Right atrium auricular region (tissue), 2 donors: ENCODE measurements at regions not wholly inside any gene's neighbourhood (a gene's known extent, or its start where the extent isn't known, plus 50 kb on each side); places are given as distances from the start of the nearest gene placed in this dataset.

Experiments used
- DNase-seq: peaks from one replicate; pipeline ENCODE4 v3.0.0-alpha.2; 2019; ENCODE audit warnings: low spot score
- H3K27ac ChIP-seq, 2 donors: fragments of 200-600 bp; sonication (generic); 1 replicate in 1 of 2; 2 replicates in 1 of 2; pipeline ENCODE4 v1.5.1; 2016 to 2019
- H3K27me3 ChIP-seq, 2 donors: fragments of 200-600 bp; sonication (generic); one replicate each; pipeline versions ENCODE4 v1.5.1 to v1.6.0; 2017 to 2019
- H3K36me3 ChIP-seq: fragments of 200-600 bp; sonication (generic); one replicate; pipeline ENCODE4 v1.5.1; 2016
- H3K4me1 ChIP-seq, 2 donors: fragments of 200-600 bp; sonication (generic); one replicate each; pipeline versions ENCODE4 v1.5.1 to v1.6.0; 2017 to 2019
- H3K4me3 ChIP-seq, 2 donors: fragments of 200-600 bp; sonication (generic); 1 replicate in 1 of 2; 2 replicates in 1 of 2; pipeline ENCODE4 v1.5.1; 2017 to 2019; ENCODE audit warnings: mild to moderate bottlenecking in 1 of 2, moderate library complexity in 1 of 2
- H3K9me3 ChIP-seq, 2 donors: fragments of 200-600 bp; sonication (generic); one replicate each; pipeline ENCODE4 v1.5.1; 2019
- TF ChIP-seq, protein P1 (sequence below), 2 donors: fragments of 200-600 bp; sonication (generic); IDR thresholded peaks; one replicate each; pipeline ENCODE4 v1.5.1; 2019; ENCODE audit warnings: antibody characterized with exemption in 2 of 2

DNA sequence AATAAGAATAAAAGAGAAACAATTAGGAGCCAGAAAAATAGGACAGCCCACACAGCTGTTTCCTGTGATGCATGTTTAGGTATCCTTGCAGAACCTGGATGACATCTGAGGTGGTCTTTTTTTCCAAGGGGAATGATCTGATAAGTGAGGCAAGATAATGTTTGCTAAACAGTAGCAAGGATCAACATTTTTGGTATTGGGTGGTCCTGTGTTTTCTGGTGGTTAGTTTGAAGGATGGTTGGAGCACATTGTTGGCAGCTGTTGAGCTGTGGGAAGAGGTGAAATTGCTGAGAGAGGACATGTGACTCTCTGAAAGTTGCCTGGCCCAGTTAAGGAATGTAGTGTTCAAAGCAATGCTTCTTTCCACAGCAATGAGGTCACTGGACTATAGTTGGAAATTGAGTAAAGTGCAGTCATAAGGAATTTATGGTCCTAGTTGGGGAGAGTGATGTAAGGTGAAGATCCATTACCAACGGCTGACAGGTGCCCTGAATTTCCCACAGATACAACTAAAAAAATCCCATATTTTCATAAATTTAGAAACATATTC is 270.2 kb upstream of the IMPG1 start:
- H3K27me3 ChIP-seq = no peaks in the 10 kb centered on the region
- H3K4me3 ChIP-seq = no peak overlapping the region
- no peak overlapping the region for H3K27ac ChIP-seq
- no peaks in the 10 kb centered on the region for H3K9me3 ChIP-seq
- TF ChIP-seq, protein P1, sequence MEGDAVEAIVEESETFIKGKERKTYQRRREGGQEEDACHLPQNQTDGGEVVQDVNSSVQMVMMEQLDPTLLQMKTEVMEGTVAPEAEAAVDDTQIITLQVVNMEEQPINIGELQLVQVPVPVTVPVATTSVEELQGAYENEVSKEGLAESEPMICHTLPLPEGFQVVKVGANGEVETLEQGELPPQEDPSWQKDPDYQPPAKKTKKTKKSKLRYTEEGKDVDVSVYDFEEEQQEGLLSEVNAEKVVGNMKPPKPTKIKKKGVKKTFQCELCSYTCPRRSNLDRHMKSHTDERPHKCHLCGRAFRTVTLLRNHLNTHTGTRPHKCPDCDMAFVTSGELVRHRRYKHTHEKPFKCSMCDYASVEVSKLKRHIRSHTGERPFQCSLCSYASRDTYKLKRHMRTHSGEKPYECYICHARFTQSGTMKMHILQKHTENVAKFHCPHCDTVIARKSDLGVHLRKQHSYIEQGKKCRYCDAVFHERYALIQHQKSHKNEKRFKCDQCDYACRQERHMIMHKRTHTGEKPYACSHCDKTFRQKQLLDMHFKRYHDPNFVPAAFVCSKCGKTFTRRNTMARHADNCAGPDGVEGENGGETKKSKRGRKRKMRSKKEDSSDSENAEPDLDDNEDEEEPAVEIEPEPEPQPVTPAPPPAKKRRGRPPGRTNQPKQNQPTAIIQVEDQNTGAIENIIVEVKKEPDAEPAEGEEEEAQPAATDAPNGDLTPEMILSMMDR (IDR thresholded peaks at IDR 0.05) = no peak
- no peak for DNase-seq
- H3K36me3 ChIP-seq = no peaks in the 10 kb centered on the region
- no peaks in the 10 kb centered on the region for H3K4me1 ChIP-seq

DNA sequence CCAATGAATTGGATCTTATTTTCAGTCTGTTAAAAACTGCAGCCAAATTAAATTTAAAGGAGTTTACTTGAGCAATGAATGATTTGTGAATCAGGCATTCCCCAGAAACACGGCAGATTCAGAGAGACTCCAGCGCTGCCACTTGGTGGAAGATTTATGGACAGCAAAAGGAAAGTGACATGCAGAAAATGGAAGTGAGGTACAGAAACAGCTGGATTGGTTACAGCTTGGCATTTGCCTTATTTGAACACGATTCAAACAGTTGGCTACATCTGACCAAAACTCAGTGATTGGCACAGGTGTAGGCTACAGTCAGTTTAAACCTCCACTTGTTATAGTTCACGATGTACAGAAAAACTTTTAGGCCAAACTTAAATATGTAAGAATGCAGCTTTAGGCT is 257.6 kb upstream of the IMPG1 start:
- TF ChIP-seq, protein P1 (IDR thresholded peaks at IDR 0.05) = no peak
- H3K27me3 ChIP-seq = no peaks in the 10 kb centered on the region

GRCh38 chr6:76326871-76327270 is 254.4 kb upstream of the IMPG1 start:
- Histone ChIP-seq H3K4me1 (no peaks in the 10 kb centered on the region), H3K27ac (no peak overlapping the region), H3K4me3 (no peak overlapping the region), H3K27me3 (no peaks in the 10 kb centered on the region), H3K9me3 (peaks cover 0 to 13% of the 10 kb centered on the region in 2 donors), H3K36me3 (no peaks in the 10 kb centered on the region)
- DNase-seq = no peak
- TF ChIP-seq, protein P1 (IDR thresholded peaks at IDR 0.05) = no peak

More for the DNA sequence above, 257.6 kb upstream of the IMPG1 start:
- Histone ChIP-seq H3K4me1 (no peaks in the 10 kb centered on the region), H3K36me3 (no peaks in the 10 kb centered on the region), H3K27ac (no peak overlapping the region), H3K4me3 (no peak overlapping the region), H3K9me3 (peaks cover 0 to 24% of the 10 kb centered on the region in 2 donors)
- no peak for DNase-seq
